SHP77 (cell line): ENCODE measurements at regions not wholly inside any gene's neighbourhood (a gene's known extent, or its start where the extent isn't known, plus 50 kb on each side); places are given as distances from the start of the nearest gene placed in this dataset.

Experiments used
- DNase-seq, 2 experiments: peaks; one replicate each; lab custom pipeline; 2025; lab: John Stamatoyannopoulos, UW

GRCh38 chr7:56291-56913 lies 136.0 kb upstream of the FAM20C start:
- no peak for DNase-seq

GRCh38 chr7:57071-57470 lies 135.3 kb upstream of the FAM20C start:
- no peak for DNase-seq

- no peak for DNase-seq
Observed at GRCh38 chr7:57482-58255, 134.7 kb upstream of the FAM20C start.

- DNase-seq: no peak
Observed at GRCh38 chr7:58316-58715, 134.1 kb upstream of the FAM20C start.

GRCh38 chr7:59079-60016 lies 133.0 kb upstream of the FAM20C start:
- DNase-seq: no peak

- no peak for DNase-seq
Observed at GRCh38 chr7:60017-60675, 132.2 kb upstream of the FAM20C start.

GRCh38 chr7:60706-61105 lies 131.7 kb upstream of the FAM20C start:
- DNase-seq: no peak

- no peak for DNase-seq
Observed at GRCh38 chr7:61111-61510, 131.3 kb upstream of the FAM20C start.

- no peak for DNase-seq
Observed at GRCh38 chr7:61576-62360, 130.6 kb upstream of the FAM20C start.

- DNase-seq: no peak
Observed at GRCh38 chr7:62361-63116, 129.8 kb upstream of the FAM20C start.

- no peak for DNase-seq
Observed at GRCh38 chr7:63117-63480, 129.3 kb upstream of the FAM20C start.

- DNase-seq: peak; percentile 77 to 80
Observed at GRCh38 chr7:63521-64021, 128.8 kb upstream of the FAM20C start.

- peak; percentile 82 to 87 for DNase-seq
Observed at GRCh38 chr7:64098-64915, 128.1 kb upstream of the FAM20C start.

GRCh38 chr7:64916-65341 lies 127.4 kb upstream of the FAM20C start:
- no peak for DNase-seq

- no peak for DNase-seq
Observed at GRCh38 chr7:65554-65953, 126.8 kb upstream of the FAM20C start.

- no peak for DNase-seq
Observed at GRCh38 chr7:66296-66695, 126.1 kb upstream of the FAM20C start.

GRCh38 chr7:66741-67140 lies 125.6 kb upstream of the FAM20C start:
- DNase-seq: no peak

- no peak for DNase-seq
Observed at GRCh38 chr7:67661-68395, 124.5 kb upstream of the FAM20C start.

- peak in 1 of 2 experiments; percentile 23 for DNase-seq
Observed at GRCh38 chr7:68629-69028, 123.7 kb upstream of the FAM20C start.
